Stimulated activated CD4-positive, alpha-beta T cell treated with anti-CD3 and anti-CD28 coated beads, TNF-alpha, amount 100 ng/mL, for 48 hours (primary cell): ENCODE measurements at regions not wholly inside any gene's neighbourhood (a gene's known extent, or its start where the extent isn't known, plus 50 kb on each side); places are given as distances from the start of the nearest gene placed in this dataset.

Experiments used
- DNase-seq, 3 donors: peaks; one replicate each; pipeline ENCODE4 v3.0.0-alpha.2; 2020; ENCODE audit warnings: low read depth in 3 of 3

DNA sequence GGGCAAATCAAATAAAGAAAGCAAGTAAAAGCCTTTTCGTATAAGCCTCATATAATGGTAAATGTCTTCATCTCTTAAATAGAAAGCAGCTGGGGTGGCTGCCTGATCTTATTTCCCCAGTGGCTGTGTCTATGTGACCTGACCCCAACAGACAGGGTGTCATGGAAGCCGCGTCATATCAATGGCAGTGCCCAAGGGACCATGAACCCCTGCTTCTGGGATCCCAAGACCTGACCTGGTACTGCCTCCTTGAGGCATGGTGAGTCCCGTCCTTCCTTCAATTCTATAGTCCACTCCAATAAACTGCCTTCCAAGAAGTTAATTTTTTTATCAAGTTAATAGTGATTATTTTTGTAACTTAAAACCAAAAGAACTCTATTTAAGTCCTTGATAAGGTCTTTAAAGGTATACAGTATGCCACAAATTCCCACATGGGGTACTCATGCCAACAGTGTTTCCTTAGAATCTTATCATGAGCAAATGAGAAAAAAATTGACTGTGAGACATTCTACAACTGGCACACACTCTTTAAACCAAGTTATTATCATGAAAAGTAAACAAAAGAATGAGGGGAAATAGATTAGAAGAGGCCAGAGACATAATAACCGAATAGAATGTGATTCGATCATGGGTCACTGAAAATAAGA lies 104.6 kb downstream of the ADSS2 start:
- no peak for DNase-seq

DNA sequence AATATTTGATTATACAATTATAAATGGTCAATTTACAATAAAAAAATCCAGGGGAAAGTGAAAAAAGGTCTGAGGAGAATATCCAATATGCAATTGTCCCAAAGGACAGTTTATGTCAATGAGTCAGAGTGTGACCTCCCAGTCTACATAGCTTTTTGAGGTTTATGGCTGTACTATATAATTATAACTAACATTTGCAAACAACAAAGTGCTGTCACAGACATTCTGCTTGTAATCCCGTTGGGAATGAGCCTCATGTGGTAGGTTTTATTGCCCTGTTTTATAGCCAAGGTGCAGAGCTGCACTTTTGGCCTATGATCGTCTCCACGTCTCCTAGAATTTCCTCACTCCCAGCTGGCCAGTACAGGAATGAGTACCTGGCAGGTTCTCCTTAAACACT lies 103.8 kb downstream of the ADSS2 start:
- no peak for DNase-seq

DNA sequence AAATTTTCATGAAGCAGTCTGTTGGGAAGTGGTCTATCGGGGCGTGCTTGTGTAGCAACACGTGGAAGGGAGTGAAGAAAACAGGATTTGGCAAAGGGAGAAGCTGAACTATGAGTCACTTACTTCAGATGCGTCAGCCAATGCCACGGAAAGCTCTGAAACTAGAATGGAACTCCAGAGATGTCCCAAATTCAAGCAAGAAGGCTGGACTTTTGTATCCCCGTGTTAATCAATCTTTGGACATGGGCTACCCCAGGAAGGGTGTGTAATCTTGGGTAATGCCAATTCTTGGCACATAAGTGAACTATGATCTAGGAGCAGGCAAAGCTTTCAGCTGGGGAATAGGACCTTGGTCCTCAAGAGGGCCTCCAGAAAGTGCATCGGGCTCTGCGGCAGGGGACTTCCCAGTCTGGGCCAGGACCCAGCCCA lies 102.6 kb downstream of the ADSS2 start:
- DNase-seq: no peak

DNA sequence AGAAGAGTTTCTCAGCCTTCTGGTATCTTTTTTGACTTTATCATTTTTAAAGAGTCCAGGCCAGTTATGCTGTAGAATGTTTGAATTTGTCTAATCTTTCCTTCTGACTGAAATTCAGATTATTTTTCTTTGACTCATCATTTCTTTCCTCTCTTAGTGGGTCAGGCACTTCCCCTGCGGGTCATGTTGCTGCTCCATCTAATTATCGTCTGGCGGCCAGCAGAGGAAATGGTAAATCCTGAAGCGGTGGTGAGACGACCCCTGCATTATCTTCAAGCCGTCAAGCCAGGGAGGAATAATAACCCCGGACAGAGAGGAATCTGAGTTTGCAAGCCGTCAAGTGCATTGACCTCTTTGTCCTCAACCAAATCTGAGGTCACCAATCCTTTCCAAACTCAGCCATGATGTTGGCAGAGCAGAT lies 102.1 kb downstream of the ADSS2 start:
- no peak for DNase-seq

DNA sequence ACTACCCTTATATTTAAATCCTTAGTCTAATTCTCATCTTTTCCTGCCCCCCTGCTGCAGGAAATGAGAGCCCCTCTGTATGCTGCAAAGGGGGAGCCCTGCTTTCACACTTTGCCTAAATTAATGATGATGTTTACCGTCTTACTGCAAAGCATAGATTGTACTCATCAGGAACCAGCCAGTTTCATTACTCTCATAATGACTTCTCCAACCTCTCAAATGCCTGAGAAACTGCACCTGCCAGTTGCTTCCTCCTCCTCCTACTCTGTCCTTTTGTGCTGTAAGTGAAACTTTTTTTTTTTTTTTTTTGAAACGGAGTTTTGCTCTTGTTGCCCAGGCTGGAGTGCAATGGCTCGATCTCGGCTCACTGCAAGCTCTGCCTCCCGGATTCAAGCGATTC lies 101.7 kb downstream of the ADSS2 start:
- DNase-seq: no peak

DNA sequence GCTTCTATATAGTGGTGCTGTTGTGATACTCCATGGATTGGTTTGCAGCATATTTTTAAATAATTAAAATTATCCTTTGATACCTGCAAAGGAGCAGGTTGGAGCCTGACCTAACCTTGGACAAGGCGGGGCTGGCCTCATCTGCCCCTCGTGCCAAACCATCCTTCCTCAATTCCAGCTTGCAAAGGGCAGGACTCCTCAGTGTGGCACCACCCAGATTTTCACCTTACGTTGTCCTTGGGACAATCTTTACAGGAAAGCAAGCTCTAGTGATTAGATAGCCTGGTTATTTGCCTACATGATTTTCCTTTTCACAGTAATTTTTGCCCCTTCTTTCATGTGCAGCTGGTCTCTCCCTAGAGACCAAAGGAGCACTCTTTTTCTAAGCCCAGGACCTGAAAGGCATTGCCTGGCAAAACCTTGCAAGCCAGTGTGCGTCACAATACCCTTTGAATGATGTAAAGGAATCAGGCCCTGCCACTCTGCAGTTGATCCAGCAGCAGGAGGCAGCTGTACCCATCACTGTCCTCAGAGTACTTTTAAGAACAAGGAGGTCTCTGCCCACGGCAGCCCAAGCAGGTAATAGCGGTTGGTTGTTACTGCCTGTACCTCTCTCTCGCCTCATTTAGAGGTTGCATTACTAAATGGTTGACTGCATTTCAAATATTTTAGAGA lies 99.4 kb downstream of the ADSS2 start:
- no peak for DNase-seq

DNA sequence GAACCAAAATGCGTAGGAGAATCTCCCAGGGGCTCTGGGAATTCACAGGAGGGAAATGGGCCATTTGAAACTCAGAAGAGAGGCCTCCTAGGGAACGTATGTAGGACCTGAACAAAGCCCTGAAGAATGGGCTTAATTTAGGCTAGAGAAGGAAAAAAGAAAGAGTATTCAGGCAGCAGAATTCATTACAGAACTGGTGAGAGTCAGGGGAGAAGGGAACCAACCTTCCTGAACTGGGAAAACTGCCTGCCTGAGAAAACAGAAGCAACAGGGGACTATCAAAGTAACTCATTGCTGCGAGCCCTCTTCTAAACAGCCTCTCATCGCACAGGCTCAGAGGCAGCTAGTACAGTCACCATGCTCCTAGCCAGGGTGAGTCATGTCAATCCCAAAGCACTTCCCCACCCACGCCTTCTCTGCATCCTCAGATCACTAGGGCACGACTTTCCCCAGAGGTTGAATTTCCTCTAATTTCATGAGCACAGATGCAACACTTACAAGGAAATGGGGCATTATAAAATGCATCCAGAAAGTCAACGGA lies 98.1 kb downstream of the ADSS2 start:
- DNase-seq: peak in 1 of 3 donors; percentile 45

DNA sequence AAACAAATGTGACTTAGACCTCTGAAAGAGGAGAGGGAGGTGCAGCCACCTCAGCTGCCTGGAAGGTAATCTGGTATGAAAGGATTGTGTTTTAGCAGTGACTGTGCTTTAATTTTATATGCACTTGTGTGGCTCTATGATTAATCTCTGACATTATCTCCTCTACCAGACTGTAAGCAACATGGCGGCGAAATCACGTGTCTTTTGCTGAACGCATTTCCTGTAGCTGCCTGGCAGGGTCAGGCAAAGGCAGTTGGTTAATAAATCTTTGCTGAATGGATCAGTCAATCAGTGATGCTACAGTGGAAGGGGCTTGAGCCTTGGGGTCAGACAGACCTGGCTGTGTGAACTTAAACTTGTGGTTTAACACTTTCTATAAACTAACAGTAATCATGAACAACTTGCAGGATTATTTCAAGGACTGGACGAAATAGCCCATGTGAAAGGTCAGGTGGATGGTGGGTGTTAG lies 96.9 kb downstream of the ADSS2 start:
- no peak for DNase-seq

DNA sequence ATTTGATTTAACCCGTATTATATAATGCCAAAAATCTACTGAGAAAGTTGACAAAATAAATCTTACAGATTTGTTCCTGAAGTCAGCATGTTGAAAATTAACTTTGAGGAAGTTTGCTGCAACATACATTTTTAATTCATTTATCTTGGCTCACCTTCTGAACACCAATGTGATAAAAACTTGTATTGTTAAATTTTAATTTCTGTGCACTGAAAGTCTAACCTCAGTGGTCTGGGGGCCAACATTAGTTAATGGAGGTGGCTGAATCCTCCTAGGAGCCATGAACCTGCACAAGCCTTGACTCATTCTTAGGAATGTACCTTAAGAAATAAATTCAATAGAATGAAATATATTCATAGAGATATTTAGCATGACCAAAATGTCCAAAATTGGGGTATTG lies 95.3 kb downstream of the ADSS2 start:
- no peak for DNase-seq
